Adrenal gland (tissue), 9 donors: ENCODE measurements at regions not wholly inside any gene's neighbourhood (a gene's known extent, or its start where the extent isn't known, plus 50 kb on each side); places are given as distances from the start of the nearest gene placed in this dataset.

Experiments used
- DNase-seq, 7 donors: peaks; one replicate each; pipeline ENCODE4 v3.0.0-alpha.2; 2019 to 2020
- H3K27ac ChIP-seq, 5 donors: fragments of 200-600 bp; sonication (generic) in 4 of 5; 1 replicate in 3 of 5; 2 replicates in 2 of 5; pipeline versions ENCODE4 v1.5.1 to v1.8.0; 2016 to 2020; ENCODE audit warnings: mild to moderate bottlenecking in 1 of 5
- H3K27me3 ChIP-seq: fragments of 200-600 bp; 2 replicates; pipeline ENCODE4 v1.8.0; 2021
- H3K36me3 ChIP-seq, 2 donors: fragments of 200-600 bp; replicated peaks in 1 of 2; 1 replicate in 1 of 2; 2 replicates in 1 of 2; pipeline versions ENCODE4 v1.5.1 to v1.8.0; 2018 to 2022
- H3K4me1 ChIP-seq, 2 donors: fragments of 200-600 bp; replicated peaks in 1 of 2; 1 replicate in 1 of 2; 2 replicates in 1 of 2; pipeline versions ENCODE4 v1.5.1 to v1.8.0; 2018 to 2021
- H3K4me3 ChIP-seq, 4 donors: fragments of 200-600 bp; sonication (generic) in 3 of 4; one replicate each; pipeline ENCODE4 v1.5.1; 2016 to 2018
- H3K9me3 ChIP-seq, 3 donors: fragments of 200-600 bp; sonication (generic) in 1 of 3; replicated peaks in 1 of 3; 1 replicate in 2 of 3; 2 replicates in 1 of 3; pipeline versions ENCODE4 v1.5.1 to v1.8.0; 2016 to 2021
- CTCF ChIP-seq, 6 experiments: fragments of 450-650 bp in 4 of 6; fragments of 200-600 bp in 2 of 6; sonication (generic) in 1 of 6; IDR thresholded peaks; 1 replicate in 5 of 6; 2 replicates in 1 of 6; pipeline versions ENCODE4 v1.5.1 to v1.8.0; 2016 to 2021; ENCODE audit warnings: antibody characterized with exemption in 6 of 6, mild to moderate bottlenecking in 2 of 6, moderate library complexity in 1 of 6
- POLR2A ChIP-seq, 2 donors: fragments of 450-650 bp; IDR thresholded peaks; one replicate each; pipeline ENCODE4 v1.6.1; 2017; ENCODE audit warnings: antibody characterized with exemption in 2 of 2, mild to moderate bottlenecking in 2 of 2, moderate library complexity in 1 of 2
- WGBS, 4 donors: extraction: QIAGEN DNeasy Blood & Tissue Kit in 2 of 4; methylation state at CpG; one replicate each; pipeline versions ENCODE4 v1.1.5 to v1.1.7; 2013 to 2017; 5-methylcytosine and 5-hydroxymethylcytosine counted together
- intact Hi-C, 2 donors: fragments of 100-400 bp; cut with DNase I; formaldehyde crosslinking; loops; one replicate each; pipeline versions ENCODE4 v1.14.1 to v1.15.0; 2022 to 2023
- donor health status: healthy with polysubstance abuse.
- donor health status: Bipolar disorder and iron deficiency.
- donor health status: DM: yes; HTN: yes; CAD: no.
- donor health status: DM: no; HTN: no; CAD: no.
- donor health status: DM: no; HTN: no; CAD: no.

GRCh38 chr2:59885541-59885940 lies 667.9 kb downstream of the BCL11A start:
- DNase-seq, result no peak
- no peaks in the 10 kb centered on the region for H3K27me3 ChIP-seq
- intact Hi-C loops, result no loop called here
- H3K4me1 ChIP-seq, result no peaks in the 10 kb centered on the region
- H3K9me3 ChIP-seq, result no peaks in the 10 kb centered on the region
- H3K36me3 ChIP-seq, result no peaks in the 10 kb centered on the region
- TF ChIP-seq POLR2A (IDR thresholded peaks at IDR 0.05) (no peak), CTCF (IDR thresholded peaks at IDR 0.05) (no peak)
- 48 to 61% (median 58%) methylated on average over 6 of the region's 6 CpGs for WGBS, 4 donors
- no peak overlapping the region for H3K27ac ChIP-seq
- H3K4me3 ChIP-seq, result no peak overlapping the region

DNA sequence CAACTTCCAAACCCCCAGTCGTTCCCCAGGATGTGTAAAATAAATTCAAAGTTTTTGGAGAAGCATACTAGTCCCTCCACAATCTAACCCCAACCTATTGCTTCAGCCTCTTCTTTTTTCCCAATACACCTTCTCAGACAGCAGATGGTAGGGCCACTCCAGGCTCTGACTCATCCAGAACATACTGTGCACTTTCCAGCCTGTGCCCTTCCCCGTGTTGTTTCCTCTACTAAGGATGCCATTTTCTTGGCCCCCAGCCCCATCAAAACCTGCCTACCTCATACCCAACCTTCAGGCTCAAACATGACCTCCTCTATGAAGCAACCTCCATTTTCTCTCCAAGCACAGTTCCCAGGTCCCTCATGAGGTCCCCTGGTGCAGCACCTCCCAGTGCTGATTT lies 669.3 kb downstream of the BCL11A start:
- Histone ChIP-seq H3K4me1 (no peaks in the 10 kb centered on the region), H3K9me3 (no peaks in the 10 kb centered on the region), H3K27ac (no peak overlapping the region), H3K27me3 (no peaks in the 10 kb centered on the region), H3K36me3 (no peaks in the 10 kb centered on the region), H3K4me3 (no peak overlapping the region)
- WGBS, 4 donors, result 70 to 82% (median 73%) methylated on average over 2 of the region's 2 CpGs
- DNase-seq, result no peak
- TF ChIP-seq POLR2A (IDR thresholded peaks at IDR 0.05) (no peak), CTCF (IDR thresholded peaks at IDR 0.05) (no peak)
- intact Hi-C loops, result no loop called here

DNA sequence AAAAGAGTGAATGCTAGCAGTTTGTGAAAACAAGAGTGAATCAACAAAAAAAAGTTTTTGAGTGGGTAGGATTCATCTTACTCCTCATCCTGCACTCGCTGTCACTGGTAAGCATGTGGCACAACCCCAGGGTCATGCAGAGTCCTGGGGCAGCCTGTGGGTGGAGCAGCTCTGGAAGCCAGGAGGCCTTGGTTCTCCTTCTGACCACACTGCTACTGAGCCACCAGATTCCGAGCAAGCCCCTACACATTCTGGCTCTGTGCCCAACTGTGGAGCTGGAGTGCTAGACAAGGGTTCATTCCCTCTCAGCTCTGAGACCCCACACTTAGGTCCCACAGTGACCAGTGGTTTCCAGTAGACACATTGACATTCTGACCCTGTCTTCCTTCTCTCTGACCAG lies 670.6 kb downstream of the BCL11A start:
- intact Hi-C loops, result no loop called here
- no peaks in the 10 kb centered on the region for H3K27me3 ChIP-seq
- WGBS, 4 donors, result 84 to 95% (median 88%) methylated on average over 2 of the region's 2 CpGs
- no peaks in the 10 kb centered on the region for H3K36me3 ChIP-seq
- no peak for DNase-seq
- no peaks in the 10 kb centered on the region for H3K9me3 ChIP-seq
- H3K4me1 ChIP-seq, result no peaks in the 10 kb centered on the region
- TF ChIP-seq CTCF (IDR thresholded peaks at IDR 0.05) (no peak), POLR2A (IDR thresholded peaks at IDR 0.05) (no peak)
- H3K27ac ChIP-seq, result no peak overlapping the region
- H3K4me3 ChIP-seq, result no peak overlapping the region

GRCh38 chr2:59882279-59882678 lies 671.2 kb downstream of the BCL11A start:
- no peaks in the 10 kb centered on the region for H3K4me1 ChIP-seq
- no peaks in the 10 kb centered on the region for H3K9me3 ChIP-seq
- no peaks in the 10 kb centered on the region for H3K36me3 ChIP-seq
- H3K27ac ChIP-seq, result no peak overlapping the region
- H3K27me3 ChIP-seq, result no peaks in the 10 kb centered on the region
- WGBS, 4 donors, result 81 to 93% (median 84%) methylated on average over 3 of the region's 3 CpGs
- intact Hi-C loops, result no loop called here
- TF ChIP-seq CTCF (IDR thresholded peaks at IDR 0.05) (no peak), POLR2A (IDR thresholded peaks at IDR 0.05) (no peak)
- H3K4me3 ChIP-seq, result no peak overlapping the region
- no peak for DNase-seq
